Stimulated activated CD8-positive, alpha-beta memory T cell treated with anti-CD3 and anti-CD28 coated beads, Interleukin-12 subunit alpha, Interleukin-12 subunit beta, amount 100 ng/mL, for 4 hours (primary cell): ENCODE measurements at regions not wholly inside any gene's neighbourhood (a gene's known extent, or its start where the extent isn't known, plus 50 kb on each side); places are given as distances from the start of the nearest gene placed in this dataset.

ENCODE experiments used
- DNase-seq: peaks from one replicate; pipeline ENCODE4 v3.0.0-alpha.2; 2020; ENCODE audit warnings: low read depth

- no peak for DNase-seq
These were observed 253.8 kb downstream of the TNS1 start for GRCh38 chr2:217749008-217749407.

- DNase-seq, result no peak
These were observed 256.0 kb downstream of the TNS1 start for GRCh38 chr2:217746808-217747207.

- DNase-seq, result no peak
These were observed 258.6 kb downstream of the TNS1 start for GRCh38 chr2:217743966-217744761.

GRCh38 chr2:217743407-217743806 is 259.4 kb downstream of the TNS1 start:
- no peak for DNase-seq

- DNase-seq, result no peak
These were observed 260.0 kb downstream of the TNS1 start for GRCh38 chr2:217742841-217743240.

- no peak for DNase-seq
These were observed 260.5 kb downstream of the TNS1 start for GRCh38 chr2:217742276-217742675.

GRCh38 chr2:217741381-217741955 is 261.3 kb downstream of the TNS1 start:
- DNase-seq, result no peak

- DNase-seq, result no peak
These were observed 262.0 kb downstream of the TNS1 start for GRCh38 chr2:217740756-217741155.

- no peak for DNase-seq
These were observed 262.6 kb downstream of the TNS1 start for GRCh38 chr2:217740178-217740577.

- no peak for DNase-seq
These were observed 263.1 kb downstream of the TNS1 start for GRCh38 chr2:217739741-217740140.

- no peak for DNase-seq
These were observed 264.7 kb downstream of the TNS1 start for GRCh38 chr2:217738061-217738460.

GRCh38 chr2:217736776-217737550 is 265.8 kb downstream of the TNS1 start:
- no peak for DNase-seq

GRCh38 chr2:217735899-217736298 is 266.9 kb downstream of the TNS1 start:
- no peak for DNase-seq

- no peak for DNase-seq
These were observed 267.8 kb downstream of the TNS1 start for GRCh38 chr2:217735034-217735433.

- no peak for DNase-seq
These were observed 269.3 kb downstream of the TNS1 start for GRCh38 chr2:217733461-217733860.

- DNase-seq, result no peak
These were observed 269.8 kb downstream of the TNS1 start for GRCh38 chr2:217732992-217733391.

GRCh38 chr2:217731805-217732204 is 271.0 kb downstream of the TNS1 start:
- no peak for DNase-seq

- DNase-seq, result no peak
These were observed 273.3 kb downstream of the TNS1 start for GRCh38 chr2:217729421-217730053.

GRCh38 chr2:217727801-217728200 is 275.0 kb downstream of the TNS1 start:
- DNase-seq, result no peak

GRCh38 chr2:217725409-217725808 is 277.4 kb downstream of the TNS1 start:
- DNase-seq, result no peak

GRCh38 chr2:217724471-217724870 is 278.3 kb downstream of the TNS1 start:
- DNase-seq, result no peak

GRCh38 chr2:217723981-217724380 is 278.8 kb downstream of the TNS1 start:
- no peak for DNase-seq
